GM23248 (cell line): ENCODE measurements at regions not wholly inside any gene's neighbourhood (a gene's known extent, or its start where the extent isn't known, plus 50 kb on each side); places are given as distances from the start of the nearest gene placed in this dataset.

Source experiments
- DNase-seq: peaks from one replicate; pipeline ENCODE4 v3.0.0-alpha.2; 2015
- H2AFZ ChIP-seq: fragments of 200-600 bp; sonication (generic); 2 replicates; pipeline ENCODE4 v1.6.1; 2016; ENCODE audit warnings: antibody characterized with exemption
- H3F3A ChIP-seq: fragments of 200-600 bp; sonication (generic); 2 replicates; pipeline ENCODE4 v1.6.1; 2016; ENCODE audit warnings: mild to moderate bottlenecking, antibody characterized with exemption, mixed run types; ENCODE audit not compliant: insufficient read depth
- H3K27ac ChIP-seq: fragments of 200-600 bp; sonication (generic); 2 replicates; pipeline ENCODE4 v1.5.1; 2016; ENCODE audit warnings: mild to moderate bottlenecking
- H3K27me3 ChIP-seq: fragments of 200-600 bp; sonication (generic); replicated peaks from 2 replicates; pipeline ENCODE4 v1.6.1; 2016; ENCODE audit warnings: mild to moderate bottlenecking; ENCODE audit not compliant: insufficient read depth
- H3K36me3 ChIP-seq: fragments of 200-600 bp; sonication (generic); 2 replicates; pipeline ENCODE4 v1.6.1; 2016; ENCODE audit warnings: low read depth, mild to moderate bottlenecking
- H3K4me1 ChIP-seq: fragments of 200-600 bp; sonication (generic); 2 replicates; pipeline ENCODE4 v1.6.1; 2016; ENCODE audit warnings: mild to moderate bottlenecking; ENCODE audit not compliant: insufficient read depth
- H3K4me2 ChIP-seq: fragments of 200-600 bp; sonication (generic); one replicate; pipeline ENCODE4 v1.6.1; 2016; ENCODE audit warnings: mild to moderate bottlenecking; ENCODE audit not compliant: unreplicated experiment
- H3K4me3 ChIP-seq: fragments of 200-600 bp; sonication (generic); 2 replicates; pipeline ENCODE4 v1.5.1; 2016; ENCODE audit warnings: mild to moderate bottlenecking
- H3K79me2 ChIP-seq: fragments of 200-600 bp; sonication (generic); 2 replicates; pipeline ENCODE4 v1.6.1; 2016; ENCODE audit warnings: mild to moderate bottlenecking; ENCODE audit not compliant: insufficient read depth
- H3K9ac ChIP-seq: fragments of 200-600 bp; sonication (generic); 2 replicates; pipeline ENCODE4 v1.6.1; 2016; ENCODE audit warnings: mild to moderate bottlenecking
- H3K9me2 ChIP-seq: fragments of 200-600 bp; sonication (generic); 2 replicates; pipeline ENCODE4 v1.6.1; 2016; ENCODE audit warnings: mixed run types, mild to moderate bottlenecking, moderate library complexity; ENCODE audit not compliant: insufficient read depth
- H3K9me3 ChIP-seq: fragments of 200-600 bp; sonication (generic); one replicate; pipeline ENCODE4 v1.6.1; 2017; ENCODE audit warnings: low read depth
- H4K20me1 ChIP-seq: fragments of 200-600 bp; sonication (generic); 2 replicates; pipeline ENCODE4 v1.6.0; 2016; ENCODE audit not compliant: insufficient read depth
- EZH2 ChIP-seq: fragments of 200-600 bp; sonication (generic); IDR thresholded peaks from 2 replicates; pipeline ENCODE4 v1.6.1; 2018; ENCODE audit warnings: antibody characterized with exemption, mild to moderate bottlenecking; ENCODE audit not compliant: insufficient read depth, poor library complexity, severe bottlenecking
- EZH2phosphoT487 ChIP-seq: fragments of 200-600 bp; sonication (generic); IDR thresholded peaks from 2 replicates; pipeline ENCODE4 v1.6.1; 2018; ENCODE audit warnings: antibody characterized with exemption, moderate library complexity, mild to moderate bottlenecking, low read depth; ENCODE audit not compliant: insufficient read depth
- WGBS, 2 experiments: methylation state at CpG; one replicate each; pipeline ENCODE4 v1.1.6; 2015 to 2017; ENCODE audit warnings: low lambda C conversion rate in 2 of 2, low coverage in 1 of 2; ENCODE audit errors: missing lambda C conversion rate in 2 of 2; 5-methylcytosine and 5-hydroxymethylcytosine counted together
- in situ Hi-C: fragments of 300-500 bp; cut with MboI; formaldehyde crosslinking; loops from 2 replicates; pipeline ENCODE4 v1.15.0; 2020

- Histone ChIP-seq H4K20me1 (0 out of 2 replicates have a peak, but pooled peaks cover 2% of the 10 kb centered on the region), H3K9me2 (no peaks in the 10 kb centered on the region), H3K9ac (no peak overlapping the region), H3F3A (peaks cover 2% of the 10 kb centered on the region; the same call in 1 of the 2 replicates), H3K79me2 (peaks cover 98% of the 10 kb centered on the region), H3K27ac (no peak overlapping the region), H3K4me1 (peaks cover 5% of the 10 kb centered on the region), H2AFZ (no peak overlapping the region), H3K36me3 (no peaks in the 10 kb centered on the region), H3K27me3 (no peaks in the 10 kb centered on the region), H3K9me3 (no peaks in the 10 kb centered on the region), H3K4me2 (no peak overlapping the region), H3K4me3 (no peak overlapping the region)
- TF ChIP-seq EZH2 (no peak), EZH2phosphoT487 (no peak)
- WGBS, 2 experiments, result 75 to 83% methylated on average over 5 of the region's 5 CpGs
- DNase-seq, result no peak
- in situ Hi-C loops, result no loop called here
These were observed 105.1 kb downstream of the UTRN start for GRCh38 chr6:144390202-144390601.

- in situ Hi-C loops, result no loop called here
These were observed 105.8 kb downstream of the UTRN start for GRCh38 chr6:144390886-144391285.

GRCh38 chr6:144392536-144392935 is 107.4 kb downstream of the UTRN start:
- Histone ChIP-seq H3K4me3 (no peak overlapping the region), H3F3A (peaks cover 6% of the 10 kb centered on the region), H3K27me3 (no peaks in the 10 kb centered on the region), H3K9me3 (no peaks in the 10 kb centered on the region), H4K20me1 (0 out of 2 replicates have a peak, but pooled peaks cover 3% of the 10 kb centered on the region), H3K79me2 (peaks cover 98% of the 10 kb centered on the region), H3K9ac (no peak overlapping the region), H3K36me3 (no peaks in the 10 kb centered on the region), H3K4me2 (no peak overlapping the region), H3K9me2 (no peaks in the 10 kb centered on the region), H3K27ac (no peak overlapping the region), H2AFZ (no peak overlapping the region), H3K4me1 (peaks cover 10% of the 10 kb centered on the region)
- no peak for DNase-seq
- TF ChIP-seq EZH2, result no peak
- TF ChIP-seq EZH2phosphoT487, result no peak
- in situ Hi-C loops, result no loop called here
- whole genome bisulfite sequencing, 2 experiments, result 96 to 100% methylated on average over 1 of the region's 1 CpG

More at GRCh38 chr6:144390886-144391285, 105.8 kb downstream of the UTRN start:
- no peak overlapping the region for H3K4me3 ChIP-seq
- no peak for DNase-seq
- peaks cover 98% of the 10 kb centered on the region for H3K79me2 ChIP-seq
- H3K27ac ChIP-seq, result no peak overlapping the region
- no peaks in the 10 kb centered on the region for H3K9me3 ChIP-seq
- H3K27me3 ChIP-seq, result no peaks in the 10 kb centered on the region
- no peak for TF ChIP-seq EZH2phosphoT487
- TF ChIP-seq EZH2, result no peak
- H3F3A ChIP-seq, result peaks cover 6% of the 10 kb centered on the region
- no peak overlapping the region for H3K9ac ChIP-seq
- H2AFZ ChIP-seq, result no peak overlapping the region
- no peaks in the 10 kb centered on the region for H3K9me2 ChIP-seq
- H3K36me3 ChIP-seq, result no peaks in the 10 kb centered on the region
- no peak overlapping the region for H3K4me2 ChIP-seq
- peaks cover 10% of the 10 kb centered on the region for H3K4me1 ChIP-seq
- 0 out of 2 replicates have a peak, but pooled peaks cover 3% of the 10 kb centered on the region for H4K20me1 ChIP-seq

- H3K79me2 ChIP-seq, result peaks cover 99% of the 10 kb centered on the region
- H3K9ac ChIP-seq, result no peak overlapping the region
- no peaks in the 10 kb centered on the region for H3K27me3 ChIP-seq
- no peak overlapping the region for H3K4me3 ChIP-seq
- TF ChIP-seq EZH2phosphoT487 (no peak), EZH2 (no peak)
- H3K9me3 ChIP-seq, result no peaks in the 10 kb centered on the region
- WGBS, 2 experiments, result 98 to 99% methylated on average over 4 of the region's 4 CpGs
- peaks cover 6% of the 10 kb centered on the region for H3F3A ChIP-seq
- DNase-seq, result no peak
- in situ Hi-C loops, result no loop called here
- H2AFZ ChIP-seq, result no peak overlapping the region
- no peak overlapping the region for H3K27ac ChIP-seq
- H3K9me2 ChIP-seq, result no peaks in the 10 kb centered on the region
- no peak overlapping the region for H3K4me2 ChIP-seq
- H4K20me1 ChIP-seq, result 0 out of 2 replicates have a peak, but pooled peaks cover 3% of the 10 kb centered on the region
- H3K4me1 ChIP-seq, result peaks cover 10% of the 10 kb centered on the region
- no peaks in the 10 kb centered on the region for H3K36me3 ChIP-seq
These were observed 109.1 kb downstream of the UTRN start for GRCh38 chr6:144394210-144394609.

- Histone ChIP-seq H3K9me3 (no peaks in the 10 kb centered on the region), H3K9me2 (no peaks in the 10 kb centered on the region), H3K4me2 (no peak overlapping the region), H3K9ac (no peak overlapping the region), H3K27ac (no peak overlapping the region), H3F3A (peaks cover 6% of the 10 kb centered on the region), H2AFZ (no peak overlapping the region), H3K4me3 (no peak overlapping the region), H3K27me3 (no peaks in the 10 kb centered on the region), H3K36me3 (no peaks in the 10 kb centered on the region), H3K4me1 (peaks cover 10% of the 10 kb centered on the region), H3K79me2 (peaks cover 99% of the 10 kb centered on the region), H4K20me1 (0 out of 2 replicates have a peak, but pooled peaks cover 3% of the 10 kb centered on the region)
- peak; percentile 53 for DNase-seq
- in situ Hi-C loops, result no loop called here
- TF ChIP-seq EZH2 (no peak), EZH2phosphoT487 (no peak)
These were observed 109.9 kb downstream of the UTRN start for GRCh38 chr6:144395014-144395413.
